T-helper 9 cell (primary cell): ENCODE measurements at regions not wholly inside any gene's neighbourhood (a gene's known extent, or its start where the extent isn't known, plus 50 kb on each side); places are given as distances from the start of the nearest gene placed in this dataset.
"Not testable (repeated sequence)": the region's sequence is repeated elsewhere in the genome, so short reads cannot be mapped to it uniquely, and the experiment has no call there.

Source experiments
- DNase-seq: peaks from one replicate; pipeline ENCODE4 v3.0.0-alpha.2; 2020

DNA sequence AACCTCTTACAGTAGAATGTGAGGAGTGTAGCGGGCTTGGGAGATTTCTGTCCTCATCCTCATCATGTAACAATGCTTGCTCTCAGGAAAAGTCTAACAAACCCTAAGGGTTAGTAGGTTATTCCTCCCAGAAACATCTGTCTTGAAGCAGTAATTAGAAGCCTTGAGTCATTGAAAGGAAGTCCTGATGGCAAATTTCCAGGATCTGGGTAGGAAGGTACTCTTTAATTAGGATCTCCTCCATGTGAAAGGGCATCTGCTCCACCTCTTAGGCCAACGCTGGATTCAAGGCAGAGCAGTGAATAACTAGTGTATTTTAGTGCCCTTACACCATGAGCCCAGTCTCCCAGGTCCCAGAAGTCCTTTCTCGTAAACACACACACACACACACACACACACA lies 106.6 kb upstream of the BARHL2 start:
- DNase-seq, result no peak

DNA sequence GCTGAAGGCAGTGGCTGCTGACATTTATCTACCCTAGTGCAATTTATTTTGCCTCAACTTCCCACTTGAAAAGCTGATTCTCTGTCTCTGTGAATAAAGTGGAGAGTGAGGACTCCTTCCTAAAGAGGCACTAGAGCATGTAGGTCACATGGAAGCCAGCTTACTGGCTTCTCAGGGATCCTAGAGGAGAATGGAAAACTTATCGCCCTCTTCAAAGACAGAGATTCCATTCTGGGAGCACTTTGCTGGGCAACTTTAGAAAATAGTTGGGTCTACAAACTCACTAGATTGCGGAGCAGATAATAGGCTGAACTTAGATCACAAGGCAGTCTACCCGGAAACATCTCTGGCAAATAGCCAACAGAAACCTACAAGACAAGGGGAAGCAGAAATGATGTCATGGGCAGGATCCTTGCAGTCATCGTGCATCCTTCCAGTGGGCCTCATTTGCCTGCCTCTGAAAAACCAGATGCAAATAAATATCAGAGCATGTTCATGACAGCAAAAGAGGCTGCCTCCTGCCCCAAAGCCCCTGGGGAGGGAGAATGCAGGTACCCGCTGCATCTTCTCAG lies 104.8 kb upstream of the BARHL2 start:
- no peak for DNase-seq

DNA sequence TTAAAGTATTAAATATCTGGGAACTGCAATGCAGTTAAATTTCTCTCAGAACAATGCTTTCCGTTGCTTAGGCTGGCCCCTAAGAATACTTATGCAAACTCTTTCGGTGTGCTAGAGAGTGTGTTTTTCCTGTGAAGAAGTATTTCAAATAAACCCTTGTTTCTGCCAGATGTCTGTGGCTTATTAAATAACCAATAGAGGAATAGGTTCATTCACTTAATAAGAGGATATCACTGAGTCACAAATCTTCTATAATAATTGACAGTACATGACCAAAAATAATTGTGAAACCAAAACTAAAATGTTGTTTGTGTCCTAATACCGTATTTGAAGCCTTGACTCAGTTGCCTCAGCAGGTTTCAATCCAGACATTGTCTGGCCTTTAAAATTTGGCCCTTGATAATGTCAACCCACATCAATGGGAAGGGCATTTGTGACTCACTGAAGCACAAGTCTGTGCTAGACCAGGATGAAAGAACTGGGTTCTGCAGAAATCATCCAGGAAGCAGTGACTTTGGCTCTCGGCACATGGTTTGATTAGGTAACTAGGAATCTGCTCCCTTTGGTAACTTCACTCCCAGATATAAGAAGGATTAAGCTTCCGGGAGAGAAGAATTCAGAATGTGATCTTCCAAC lies 104.2 kb upstream of the BARHL2 start:
- no peak for DNase-seq

DNA sequence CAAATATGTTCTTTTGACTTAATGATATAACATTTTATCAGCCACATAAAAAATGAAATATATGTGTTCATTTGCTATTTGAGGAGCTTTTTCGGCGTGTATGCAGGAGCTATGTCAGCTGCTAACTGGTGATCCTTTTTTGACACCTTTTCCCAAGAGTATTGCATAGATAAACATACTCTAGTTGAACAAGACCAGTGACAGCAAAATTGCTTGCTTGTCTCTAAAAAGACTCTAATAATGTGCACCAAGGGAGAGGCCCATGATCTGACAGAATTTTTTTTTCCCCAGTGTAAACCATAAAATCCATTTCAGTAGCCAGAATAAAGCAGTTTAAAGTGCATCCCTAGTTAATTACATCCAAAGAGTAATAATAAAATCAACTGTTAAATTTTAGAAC lies 103.6 kb upstream of the BARHL2 start:
- DNase-seq, result no peak

DNA sequence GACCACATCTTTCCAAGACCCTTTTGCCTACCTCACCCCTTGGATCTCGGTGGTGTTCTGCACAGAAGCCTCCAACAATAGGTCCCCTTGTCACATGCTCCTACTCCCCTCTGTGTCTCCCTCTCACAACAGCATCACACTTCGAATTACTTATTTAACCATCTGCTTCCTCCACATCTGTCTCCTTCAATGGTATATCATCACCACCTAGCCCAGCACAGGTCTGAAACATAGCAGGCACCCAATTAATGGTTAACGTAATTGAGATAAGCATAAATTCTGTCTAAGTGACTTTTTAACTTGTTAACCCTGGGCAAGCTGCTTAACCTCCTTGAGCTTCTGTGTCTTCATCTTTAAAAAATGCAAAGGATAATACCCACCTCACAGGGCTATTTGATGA lies 100.3 kb upstream of the BARHL2 start:
- DNase-seq, result no peak

DNA sequence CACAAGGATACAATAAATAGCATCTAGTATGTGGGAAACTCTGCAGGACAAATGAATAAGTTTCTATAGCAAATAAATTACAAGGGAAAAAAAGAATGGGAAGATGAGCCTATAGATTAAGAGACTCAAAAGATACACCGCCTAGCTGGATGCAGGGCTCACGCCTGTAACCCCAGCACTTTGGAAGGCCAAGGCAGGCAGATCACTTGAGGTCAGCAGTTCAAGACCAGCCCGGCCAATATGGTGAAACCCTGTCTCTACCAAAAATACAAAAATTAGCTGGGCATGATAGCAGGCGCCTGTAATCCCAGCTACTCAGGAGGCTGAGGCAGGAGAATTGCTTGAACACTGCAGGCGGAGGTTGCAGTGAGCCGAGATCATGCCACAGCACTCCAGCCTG lies 95.1 kb upstream of the BARHL2 start:
- not testable (repeated sequence) for DNase-seq

DNA sequence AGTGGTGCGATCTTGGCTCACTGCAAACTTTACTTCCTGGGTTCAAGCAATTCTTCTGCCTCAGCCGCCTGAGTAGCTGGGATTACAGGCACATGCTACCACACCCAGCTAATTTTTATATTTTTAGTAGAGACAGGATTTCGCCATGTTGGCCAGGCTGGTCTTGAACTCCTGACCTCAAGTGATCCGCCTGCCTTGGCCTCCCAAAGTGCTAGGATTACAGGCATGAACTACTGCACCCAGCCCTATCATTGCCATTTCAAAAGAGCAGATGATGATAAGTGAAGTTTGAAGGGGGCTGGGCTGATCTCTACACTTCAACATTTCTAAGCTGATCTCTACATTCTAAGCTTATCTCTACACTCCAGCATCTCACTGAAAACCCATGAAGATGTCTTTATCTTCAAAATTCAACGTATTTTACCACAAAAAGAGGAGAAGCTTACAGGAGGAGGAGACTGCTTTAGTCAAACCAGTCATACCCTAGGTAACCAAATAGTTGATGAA lies 94.4 kb upstream of the BARHL2 start:
- DNase-seq, result not testable (repeated sequence)

DNA sequence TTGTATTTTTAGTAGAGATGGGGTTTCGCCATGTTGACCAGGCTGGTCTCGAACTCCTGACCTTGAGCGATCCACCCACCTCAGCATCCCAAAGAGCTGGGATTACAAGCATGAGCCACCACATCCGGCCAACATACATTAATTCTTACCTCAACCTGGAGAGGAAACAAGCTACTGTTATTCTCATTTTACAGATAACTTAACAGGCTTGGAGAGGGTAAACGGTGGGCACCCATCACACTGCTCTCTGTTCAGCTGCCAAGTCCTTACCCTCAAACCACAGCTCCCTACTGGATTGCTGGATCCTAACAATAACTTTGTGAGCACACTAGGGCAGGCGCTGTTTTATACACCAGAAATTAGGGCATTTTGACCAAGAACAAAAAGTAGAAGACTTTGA lies 93.6 kb upstream of the BARHL2 start:
- no peak for DNase-seq

DNA sequence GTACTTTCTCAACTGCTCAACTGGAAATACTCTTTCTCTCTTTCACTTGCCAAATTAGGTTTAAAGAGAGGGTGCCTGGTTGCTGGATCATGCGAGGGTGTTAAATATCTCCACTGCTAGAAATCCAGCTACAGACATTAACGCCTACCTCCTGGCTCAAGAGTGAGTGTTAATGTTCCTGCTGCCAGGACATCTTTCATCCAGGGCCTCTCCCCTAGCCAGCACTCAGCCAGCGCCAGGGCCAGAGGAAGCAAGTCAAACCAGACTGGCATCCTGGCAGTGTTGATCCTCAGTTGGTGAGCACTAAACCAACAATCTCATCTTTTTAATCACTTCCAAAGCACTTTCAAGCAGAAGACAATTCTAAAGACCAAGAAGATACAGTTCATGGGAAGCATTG lies 92.9 kb upstream of the BARHL2 start:
- DNase-seq, result no peak

DNA sequence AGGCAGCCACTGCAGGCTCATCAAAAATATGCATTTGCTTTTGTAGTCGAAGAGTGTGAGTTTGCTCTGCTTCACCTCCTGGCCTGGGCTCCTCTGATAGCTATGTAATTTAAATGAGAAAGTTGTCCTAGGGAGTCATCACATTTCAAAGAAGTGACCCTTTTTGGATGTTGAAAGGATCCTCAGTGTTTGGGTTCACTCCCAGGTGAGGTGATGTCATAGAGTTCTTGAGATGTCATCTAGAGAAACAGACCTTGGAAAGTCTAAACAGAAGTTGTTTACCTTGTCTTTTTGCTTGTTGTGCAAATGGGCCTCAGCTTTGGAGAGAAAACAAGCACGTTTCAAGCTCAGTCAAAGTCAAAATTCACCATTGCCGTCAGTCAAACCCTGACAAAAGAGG lies 92.0 kb upstream of the BARHL2 start:
- no peak for DNase-seq

DNA sequence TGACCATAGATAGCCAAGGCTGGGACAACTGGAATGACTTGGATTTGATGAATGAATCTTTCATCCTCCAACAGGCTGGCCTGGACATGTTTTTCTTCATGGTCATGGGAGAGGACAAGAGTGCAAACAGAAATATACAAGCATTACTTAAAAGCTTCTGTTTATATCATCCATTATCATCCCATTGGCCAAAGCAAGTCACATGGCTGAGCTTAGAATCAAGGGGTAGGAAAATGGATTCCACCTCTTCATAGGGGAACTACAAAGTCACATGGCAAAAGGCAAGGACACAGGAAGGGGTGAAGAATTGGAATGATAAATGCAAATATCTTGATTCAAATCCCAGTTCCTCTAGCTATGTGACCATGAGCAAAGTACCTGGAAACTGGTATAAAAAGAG lies 90.2 kb upstream of the BARHL2 start:
- DNase-seq, result no peak

DNA sequence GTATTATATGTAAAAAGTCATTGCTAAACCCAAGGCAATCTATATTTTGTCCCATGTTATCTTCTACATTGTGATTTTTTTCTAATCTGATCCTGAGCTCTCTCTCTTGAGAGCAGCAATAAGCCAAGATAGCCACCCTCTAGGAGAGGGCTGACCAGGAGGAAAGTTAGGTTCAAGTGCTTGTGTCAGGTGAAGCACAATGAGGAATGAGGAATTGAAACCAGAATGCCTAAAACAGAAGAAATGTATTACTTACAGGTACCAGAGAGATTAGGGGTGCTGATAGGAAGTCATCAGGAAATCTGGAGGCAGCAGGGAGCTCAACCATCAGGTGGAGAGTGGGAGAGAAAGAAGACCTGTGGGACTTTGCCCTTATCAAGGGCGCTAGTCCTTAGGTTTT lies 85.5 kb upstream of the BARHL2 start:
- no peak for DNase-seq

DNA sequence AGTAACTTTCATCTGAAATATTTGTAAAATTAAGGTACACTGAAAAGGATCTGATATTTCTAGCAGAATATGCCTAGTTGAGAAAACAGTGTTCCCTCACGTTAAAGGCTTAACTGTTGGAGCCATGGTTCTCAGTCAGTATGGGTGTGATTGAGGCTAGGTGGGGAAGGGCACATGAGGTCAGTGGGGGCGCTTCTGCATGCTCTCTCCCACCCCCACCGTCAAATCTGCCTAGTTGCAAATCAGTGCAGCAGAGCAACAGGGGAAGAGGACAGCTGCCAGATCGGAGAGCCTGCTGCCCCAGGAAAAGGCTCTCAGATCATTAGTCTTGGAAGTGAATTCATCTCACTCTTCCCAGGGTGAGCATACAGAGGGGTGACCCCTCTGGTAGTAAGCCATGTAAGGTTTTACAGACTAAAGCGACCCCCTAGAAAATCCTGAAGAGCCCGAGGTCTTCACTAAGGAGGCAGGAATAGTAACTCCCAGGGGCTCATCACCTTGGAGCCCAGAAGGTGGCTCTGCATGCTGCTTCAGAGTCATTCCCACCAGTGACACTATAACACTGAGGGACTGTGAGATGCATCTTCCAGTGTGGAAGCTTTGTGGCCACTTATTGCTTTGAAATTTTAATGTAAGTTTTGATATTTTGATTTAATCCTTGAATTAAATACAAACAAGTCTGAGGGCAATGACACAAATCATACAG lies 83.1 kb upstream of the BARHL2 start:
- no peak for DNase-seq

DNA sequence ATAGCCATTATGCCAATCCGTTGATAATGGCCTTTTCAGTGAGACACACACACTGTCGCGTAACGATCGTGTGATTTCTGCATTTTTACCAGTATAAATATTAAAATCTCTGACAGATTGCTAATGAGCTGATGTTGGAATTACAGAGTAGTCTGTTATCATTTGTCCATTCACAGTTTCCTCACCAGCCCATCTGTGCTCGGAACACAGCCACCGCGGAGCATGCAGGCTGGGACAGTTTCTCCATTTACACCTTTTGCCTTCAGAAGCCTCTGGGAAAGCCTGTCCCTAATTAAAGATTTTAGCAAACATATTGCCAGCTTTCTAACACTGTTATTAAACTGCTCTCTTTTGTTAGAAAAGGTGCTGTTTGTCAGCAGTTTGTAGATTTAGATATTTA lies 82.2 kb upstream of the BARHL2 start:
- DNase-seq, result no peak

DNA sequence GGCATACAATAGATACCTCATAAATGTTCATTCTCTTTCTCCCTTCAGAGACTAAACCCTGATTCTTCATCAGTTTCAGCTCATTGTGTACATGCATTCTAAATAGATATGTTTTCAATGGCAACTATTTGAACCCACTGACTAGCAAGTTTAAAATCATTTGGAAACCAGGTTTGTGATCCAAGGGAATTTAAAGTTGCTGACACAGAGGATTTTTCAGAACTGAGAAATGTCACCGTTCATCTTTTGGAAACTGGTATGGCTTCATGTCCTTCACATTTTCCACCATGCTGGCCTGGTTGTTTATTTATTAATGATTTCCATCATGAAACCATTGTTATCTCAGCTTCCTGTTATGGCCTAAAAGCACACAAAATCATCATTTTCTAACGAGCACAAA lies 81.8 kb upstream of the BARHL2 start:
- no peak for DNase-seq

DNA sequence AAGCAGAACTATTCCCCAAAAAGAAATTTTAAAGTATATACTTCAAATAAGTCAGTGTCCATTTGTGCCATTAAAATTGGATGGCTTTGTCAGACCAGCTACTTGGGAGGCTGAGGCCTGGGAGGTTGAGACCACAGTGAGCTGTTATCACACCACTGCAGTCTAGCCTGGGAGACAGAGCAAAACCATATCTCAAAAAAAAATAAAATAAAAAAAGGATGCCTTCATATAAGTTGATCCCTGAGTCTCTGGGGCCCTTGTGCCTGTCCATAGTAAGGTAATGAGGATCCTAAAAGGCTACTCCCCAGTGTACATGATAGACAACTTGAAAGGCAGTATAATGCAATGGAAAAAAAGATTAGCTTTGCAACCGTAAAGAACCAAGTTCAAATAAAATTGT lies 81.2 kb upstream of the BARHL2 start:
- no peak for DNase-seq

DNA sequence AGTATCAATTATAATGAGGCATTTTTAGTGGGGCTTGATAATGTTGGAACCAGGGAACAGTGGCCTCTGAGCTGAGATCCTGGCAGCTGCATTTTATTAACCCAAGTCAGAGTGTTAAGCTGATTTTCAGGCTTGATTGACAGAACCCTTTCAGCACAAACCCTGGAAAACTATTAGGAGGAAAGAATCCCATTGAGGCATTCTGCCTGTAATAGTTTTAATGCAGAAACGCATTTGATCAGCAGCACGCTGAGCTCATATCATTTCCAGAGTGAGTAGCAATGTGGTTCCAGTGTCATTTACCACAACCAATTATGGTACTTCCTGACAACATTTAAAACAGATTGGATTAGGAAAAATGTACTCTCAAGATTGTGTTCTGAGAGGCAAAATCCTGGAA lies 78.3 kb upstream of the BARHL2 start:
- no peak for DNase-seq

DNA sequence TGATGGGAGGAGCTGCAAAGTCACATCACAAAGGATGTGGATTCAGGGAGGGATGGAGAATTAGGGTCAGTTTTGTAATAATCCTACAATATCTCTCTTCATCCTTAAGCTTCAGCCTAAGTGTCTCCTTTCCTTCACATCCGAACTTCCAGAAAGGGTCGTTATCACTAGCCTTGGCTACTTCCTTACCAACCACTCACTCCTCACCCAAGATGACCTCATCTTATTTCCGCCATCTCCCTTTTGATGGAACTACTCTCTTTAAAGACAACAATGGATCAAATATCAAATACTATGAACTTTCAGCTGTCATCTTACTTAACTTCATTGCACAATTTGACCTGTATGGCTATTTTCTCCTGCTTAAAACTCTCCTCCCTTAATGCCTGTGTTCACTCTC lies 69.6 kb upstream of the BARHL2 start:
- DNase-seq, result no peak

DNA sequence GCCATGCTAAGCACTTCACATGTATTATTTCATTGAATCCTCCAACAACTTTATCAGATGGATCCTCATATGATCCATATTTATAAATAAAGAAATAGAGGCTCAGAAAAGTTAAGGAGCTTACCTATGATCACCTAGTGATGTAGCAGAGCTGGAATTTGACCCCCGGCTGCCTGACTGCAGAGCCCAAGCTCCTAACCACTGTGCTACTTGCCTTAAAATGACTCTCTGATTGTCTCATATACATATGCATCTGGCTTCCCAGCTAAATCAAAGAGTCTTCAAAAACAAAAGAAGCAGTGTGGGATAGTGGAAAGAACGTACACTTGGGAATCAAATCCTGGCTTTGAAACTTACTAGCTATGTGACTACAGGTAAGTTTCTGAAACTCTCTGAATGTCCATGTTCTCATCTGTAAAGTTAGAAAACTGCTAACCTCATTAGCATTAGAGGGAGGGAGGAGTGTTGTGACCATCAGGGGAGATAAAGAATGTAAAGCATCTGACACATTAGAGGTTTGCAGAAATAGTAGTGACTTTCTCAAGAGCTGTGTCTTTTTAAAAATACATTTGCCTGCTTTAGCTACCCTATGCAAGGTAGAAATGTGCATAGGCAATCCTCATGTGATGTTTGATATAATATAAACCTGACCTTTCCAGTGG lies 67.2 kb upstream of the BARHL2 start:
- DNase-seq, result no peak

DNA sequence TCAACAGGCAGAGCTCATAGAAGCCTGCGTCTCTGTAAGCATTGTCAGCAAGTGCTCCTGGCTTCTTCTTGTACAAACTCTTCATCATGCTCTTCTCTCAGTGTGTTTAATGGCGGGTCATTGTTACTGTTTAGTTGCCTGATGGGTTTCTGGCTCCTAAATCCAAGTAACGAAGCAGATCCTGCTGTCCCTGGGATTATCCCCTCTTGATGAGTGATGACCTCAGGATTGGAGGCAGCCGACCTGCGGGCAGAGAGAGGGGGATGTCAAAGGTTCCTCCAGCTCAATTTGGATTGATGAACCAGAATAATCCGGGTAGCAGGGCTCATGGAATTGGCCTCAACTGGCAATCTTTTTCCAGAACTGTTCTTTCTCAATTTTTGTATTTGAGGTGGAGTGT lies 66.1 kb upstream of the BARHL2 start:
- no peak for DNase-seq

DNA sequence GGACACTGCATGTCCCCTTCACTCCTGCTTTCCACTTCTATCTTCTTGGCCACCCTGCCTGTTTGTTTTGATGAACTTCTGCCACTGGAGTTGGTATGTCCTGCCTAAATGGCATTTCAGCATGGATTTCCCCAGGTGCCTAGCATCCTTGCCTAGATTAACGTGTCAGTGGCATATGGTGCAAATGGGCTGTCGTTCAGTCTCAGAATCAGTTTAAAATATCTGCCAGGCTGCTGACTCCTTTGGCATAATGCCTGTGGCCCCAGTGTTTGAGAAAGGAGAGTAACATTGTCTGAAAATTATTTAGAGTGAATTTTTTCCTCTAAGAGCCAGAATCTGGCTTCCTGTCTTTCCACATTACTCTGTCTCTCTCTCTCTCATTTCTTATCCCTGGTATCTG lies 64.9 kb upstream of the BARHL2 start:
- DNase-seq, result no peak

DNA sequence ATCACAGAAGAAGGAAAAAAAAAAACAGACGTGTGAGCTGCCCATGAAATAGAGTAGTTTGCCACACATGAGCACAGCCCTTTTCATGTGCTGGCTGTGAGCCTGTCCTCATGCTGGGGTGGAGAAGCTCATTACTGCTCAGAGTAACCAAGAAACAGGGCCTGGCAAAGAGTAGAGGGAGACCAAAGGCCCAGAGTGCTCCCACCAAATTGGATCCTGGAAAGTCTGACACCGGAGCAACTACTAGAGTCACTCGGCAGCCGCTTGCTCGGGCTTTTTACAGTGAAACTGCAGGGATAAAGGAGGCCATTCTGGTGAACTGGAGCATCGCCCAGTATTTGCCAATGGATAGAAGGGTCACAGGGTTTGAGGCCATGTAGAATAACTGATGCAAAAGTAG lies 64.4 kb upstream of the BARHL2 start:
- no peak for DNase-seq

DNA sequence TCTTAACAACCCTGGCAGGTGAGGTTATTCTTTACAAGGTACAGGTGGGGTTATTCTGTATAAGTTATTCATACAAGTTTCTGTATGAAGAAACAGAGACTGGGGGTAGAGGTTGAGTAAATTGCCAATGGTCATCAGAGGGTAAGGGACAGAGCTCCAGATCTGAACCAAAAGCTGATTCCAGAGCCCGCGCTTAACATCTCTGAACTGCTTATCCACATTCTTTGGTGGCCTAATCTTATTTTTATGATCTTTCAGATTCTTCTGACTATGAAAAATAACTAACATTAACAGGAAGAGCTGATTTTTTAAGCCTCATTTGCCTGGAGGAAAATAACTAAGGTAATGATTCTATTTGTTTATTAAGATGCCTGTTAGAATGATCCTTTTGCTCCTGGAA lies 63.9 kb upstream of the BARHL2 start:
- DNase-seq, result no peak

DNA sequence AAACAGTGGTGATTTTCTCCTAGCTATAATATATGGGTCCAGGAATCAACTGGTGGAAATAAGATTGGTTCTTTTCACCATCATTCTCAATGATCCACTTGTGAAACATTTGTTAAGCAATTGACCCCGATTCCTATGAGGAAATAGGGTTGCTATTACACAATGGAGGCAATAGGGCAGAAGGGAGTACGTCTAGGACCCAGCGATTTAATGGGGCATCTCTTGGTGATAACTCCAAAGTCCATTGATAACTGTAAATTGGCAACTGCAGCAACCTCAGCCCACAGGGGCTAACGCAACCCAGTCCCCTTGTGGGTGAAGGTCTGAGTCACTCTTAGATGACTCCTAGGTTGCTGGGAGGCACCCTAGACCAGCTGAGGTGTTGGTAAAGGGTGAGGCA lies 62.5 kb upstream of the BARHL2 start:
- no peak for DNase-seq
